ENCODE measurements at regions not wholly inside any gene's neighbourhood (a gene's known extent, or its start where the extent isn't known, plus 50 kb on each side); places are given as distances from the start of the nearest gene placed in this dataset.

DNA sequence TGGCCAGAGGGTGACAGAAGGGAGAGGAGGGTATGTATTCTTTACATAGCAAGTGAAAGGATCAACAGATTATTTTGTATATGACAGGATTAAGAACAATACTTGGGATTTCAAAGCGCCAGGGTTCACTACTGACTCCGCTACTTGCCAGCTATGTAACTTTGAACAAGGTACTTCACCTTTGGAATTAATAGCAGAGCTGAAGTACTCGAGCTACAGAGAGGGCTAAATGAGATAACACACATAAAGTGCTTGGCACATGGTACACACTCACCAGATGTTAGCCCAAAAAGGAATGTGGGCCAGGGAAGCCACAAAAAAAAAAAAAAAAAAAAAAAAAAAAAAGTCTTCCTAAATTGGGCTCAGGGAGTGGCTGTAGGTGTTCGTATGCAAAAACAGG is 408.4 kb downstream of the BUD13 start:
- no peak overlapping the region for H3K4me3 ChIP-seq (ENCODE audit: low read depth, low read length)
- TF ChIP-seq, protein P1, sequence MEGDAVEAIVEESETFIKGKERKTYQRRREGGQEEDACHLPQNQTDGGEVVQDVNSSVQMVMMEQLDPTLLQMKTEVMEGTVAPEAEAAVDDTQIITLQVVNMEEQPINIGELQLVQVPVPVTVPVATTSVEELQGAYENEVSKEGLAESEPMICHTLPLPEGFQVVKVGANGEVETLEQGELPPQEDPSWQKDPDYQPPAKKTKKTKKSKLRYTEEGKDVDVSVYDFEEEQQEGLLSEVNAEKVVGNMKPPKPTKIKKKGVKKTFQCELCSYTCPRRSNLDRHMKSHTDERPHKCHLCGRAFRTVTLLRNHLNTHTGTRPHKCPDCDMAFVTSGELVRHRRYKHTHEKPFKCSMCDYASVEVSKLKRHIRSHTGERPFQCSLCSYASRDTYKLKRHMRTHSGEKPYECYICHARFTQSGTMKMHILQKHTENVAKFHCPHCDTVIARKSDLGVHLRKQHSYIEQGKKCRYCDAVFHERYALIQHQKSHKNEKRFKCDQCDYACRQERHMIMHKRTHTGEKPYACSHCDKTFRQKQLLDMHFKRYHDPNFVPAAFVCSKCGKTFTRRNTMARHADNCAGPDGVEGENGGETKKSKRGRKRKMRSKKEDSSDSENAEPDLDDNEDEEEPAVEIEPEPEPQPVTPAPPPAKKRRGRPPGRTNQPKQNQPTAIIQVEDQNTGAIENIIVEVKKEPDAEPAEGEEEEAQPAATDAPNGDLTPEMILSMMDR (IDR thresholded peaks at IDR 0.05; ENCODE audit: low read depth, low read length): no peak

GRCh38 chr11:116360221-116360941 is 412.4 kb downstream of the BUD13 start:
- no peak overlapping the region for H3K4me3 ChIP-seq (ENCODE audit: low read depth, low read length)
- TF ChIP-seq, protein P1 (IDR thresholded peaks at IDR 0.05; ENCODE audit: low read depth, low read length): no peak

DNA sequence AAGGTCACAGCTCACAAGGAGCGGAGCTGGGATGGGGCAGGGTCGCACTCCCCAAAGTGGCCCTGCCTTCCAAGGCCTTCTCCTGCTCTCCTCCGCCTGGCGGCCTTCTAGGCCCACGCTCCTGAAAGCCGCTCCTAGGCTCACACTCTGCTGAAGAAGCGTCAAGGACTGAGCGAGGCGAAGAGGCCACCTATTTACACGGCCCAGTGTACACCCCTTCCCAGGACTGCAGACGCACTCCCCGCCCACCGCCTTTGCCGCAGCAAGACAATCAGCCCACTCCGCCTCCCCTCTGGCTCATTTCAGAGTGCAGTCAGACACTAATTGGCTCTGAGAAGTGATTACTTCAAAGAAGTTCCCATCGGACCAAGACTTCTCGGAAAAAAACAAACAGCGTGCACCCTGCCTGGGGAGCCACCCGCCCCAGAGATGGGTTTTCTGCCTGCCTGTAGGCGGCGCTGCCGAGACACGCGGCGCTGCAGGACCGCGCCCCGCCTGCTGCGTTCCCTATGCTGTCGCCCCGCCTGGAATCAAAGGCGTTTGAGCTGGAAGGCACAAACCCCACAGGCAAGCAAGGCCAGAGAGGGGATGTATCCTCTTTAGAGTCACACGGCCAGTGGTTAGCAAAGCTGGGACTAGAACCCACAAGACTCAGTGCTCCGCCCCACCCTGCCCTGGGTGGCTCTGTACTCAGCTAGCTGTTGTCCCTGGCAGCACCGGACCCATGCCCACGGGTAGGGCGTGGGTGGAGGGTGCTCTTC is 414.8 kb downstream of the BUD13 start:
- H3K4me3 ChIP-seq (ENCODE audit: low read depth, low read length): no peak overlapping the region
- TF ChIP-seq, protein P1 (IDR thresholded peaks at IDR 0.05; ENCODE audit: low read depth, low read length): no peak

DNA sequence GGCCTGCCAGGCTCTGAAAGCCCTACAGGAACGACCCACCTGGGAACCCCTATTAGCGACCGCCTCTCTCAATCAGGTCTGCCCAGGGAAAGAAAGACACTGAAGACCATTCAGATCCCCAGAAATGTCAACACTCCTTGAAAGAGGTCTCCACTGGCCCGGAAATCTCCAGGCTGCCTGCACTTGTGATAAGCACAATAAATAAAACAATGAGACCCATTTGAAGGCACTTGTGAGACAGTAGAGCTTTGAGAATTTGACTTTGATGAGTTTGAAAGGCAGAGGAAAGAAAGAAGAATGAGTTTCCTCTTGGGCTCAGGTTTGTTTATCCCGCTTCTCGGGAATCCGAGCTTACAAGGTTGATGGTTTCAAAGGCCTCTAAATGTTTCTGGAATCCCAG is 416.3 kb downstream of the BUD13 start:
- no peak overlapping the region for H3K4me3 ChIP-seq (ENCODE audit: low read depth, low read length)

DNA sequence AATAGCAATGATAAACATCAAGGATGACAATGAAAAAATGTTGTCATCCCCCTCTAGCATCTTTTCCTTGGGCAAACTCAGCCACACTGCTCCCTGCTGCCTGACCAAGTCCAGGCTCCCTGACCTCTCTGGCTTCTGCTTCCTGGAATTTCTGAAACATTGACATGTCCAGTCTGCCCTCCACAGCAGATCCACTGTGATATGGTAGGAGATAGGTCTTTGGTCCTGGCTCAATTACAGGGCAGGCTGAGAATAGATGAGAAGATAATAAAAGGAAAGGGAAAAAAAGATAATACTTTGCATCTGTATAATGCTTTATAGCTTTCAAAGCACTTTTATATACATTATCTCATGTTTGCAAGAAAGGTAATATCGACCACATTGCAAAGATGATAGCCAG is 417.7 kb downstream of the BUD13 start:
- no peak overlapping the region for H3K4me3 ChIP-seq (ENCODE audit: low read depth, low read length)
- TF ChIP-seq, protein P1 (IDR thresholded peaks at IDR 0.05; ENCODE audit: low read depth, low read length): no peak

More for the DNA sequence above, 416.3 kb downstream of the BUD13 start:
- TF ChIP-seq, protein P1 (IDR thresholded peaks at IDR 0.05; ENCODE audit: low read depth, low read length): no peak

GRCh38 chr11:116353589-116353988 is 419.2 kb downstream of the BUD13 start:
- TF ChIP-seq, protein P1 (IDR thresholded peaks at IDR 0.05; ENCODE audit: low read depth, low read length): no peak

GRCh38 chr11:116352881-116353280 is 419.9 kb downstream of the BUD13 start:
- no peak overlapping the region for H3K4me3 ChIP-seq (ENCODE audit: low read depth, low read length)
- TF ChIP-seq, protein P1 (IDR thresholded peaks at IDR 0.05; ENCODE audit: low read depth, low read length): no peak

More at GRCh38 chr11:116353589-116353988, 419.2 kb downstream of the BUD13 start:
- no peak overlapping the region for H3K4me3 ChIP-seq (ENCODE audit: low read depth, low read length)
